Cardiac muscle cell (in vitro differentiated cells and primary cell): ENCODE measurements at regions not wholly inside any gene's neighbourhood (a gene's known extent, or its start where the extent isn't known, plus 50 kb on each side); places are given as distances from the start of the nearest gene placed in this dataset.

Source experiments
- DNase-seq, 2 donors: peaks; one replicate each; pipeline versions ENCODE4 v3.0.0 to v3.0.0-alpha.2; 2010 to 2017; ENCODE audit warnings: low read depth in 1 of 2, low spot score in 1 of 2
- H3K27ac ChIP-seq: fragments of 200-600 bp; sonication (generic); 2 replicates; pipeline ENCODE4 v1.5.1; 2016
- H3K27me3 ChIP-seq: fragments of 200-600 bp; sonication (generic); 2 replicates; pipeline ENCODE4 v1.6.0; 2016; ENCODE audit warnings: control low read depth
- H3K36me3 ChIP-seq: fragments of 200-600 bp; sonication (generic); 2 replicates; pipeline ENCODE4 v1.5.1; 2016; ENCODE audit warnings: control low read depth
- H3K4me1 ChIP-seq: fragments of 200-600 bp; sonication (generic); 2 replicates; pipeline ENCODE4 v1.8.1; 2017; ENCODE audit warnings: low read depth, mild to moderate bottlenecking, mixed run types
- H3K4me3 ChIP-seq: fragments of 200-600 bp; sonication (generic); 2 replicates; pipeline ENCODE4 v1.5.1; 2016; ENCODE audit warnings: mild to moderate bottlenecking
- H3K9me3 ChIP-seq: fragments of 200-600 bp; sonication (generic); 2 replicates; pipeline ENCODE4 v1.5.1; 2017; ENCODE audit warnings: low read depth, mild to moderate bottlenecking, control low read depth
- CTCF ChIP-seq: IDR thresholded peaks from 2 replicates; pipeline ENCODE4 v1.5.1; 2012; ENCODE audit warnings: low read depth, mild to moderate bottlenecking, low read length

GRCh38 chr15:35720019-35720418, 174.1 kb upstream of the DPH6 start:
- H3K36me3 ChIP-seq, result no peaks in the 10 kb centered on the region
- no peaks in the 10 kb centered on the region for H3K4me1 ChIP-seq
- TF ChIP-seq CTCF, result no peak
- no peaks in the 10 kb centered on the region for H3K27me3 ChIP-seq
- no peak overlapping the region for H3K27ac ChIP-seq
- DNase-seq, result no peak
- H3K4me3 ChIP-seq, result no peak overlapping the region
- no peaks in the 10 kb centered on the region for H3K9me3 ChIP-seq

- H3K27ac ChIP-seq, result no peak overlapping the region
- H3K4me3 ChIP-seq, result no peak overlapping the region
- H3K9me3 ChIP-seq, result no peaks in the 10 kb centered on the region
- H3K27me3 ChIP-seq, result no peaks in the 10 kb centered on the region
- no peaks in the 10 kb centered on the region for H3K36me3 ChIP-seq
- no peak for DNase-seq
- no peak for TF ChIP-seq CTCF
- H3K4me1 ChIP-seq, result no peaks in the 10 kb centered on the region
Measured at GRCh38 chr15:35720984-35721383, 175.0 kb upstream of the DPH6 start.

- no peak for DNase-seq
- no peaks in the 10 kb centered on the region for H3K9me3 ChIP-seq
- no peak overlapping the region for H3K27ac ChIP-seq
- H3K4me3 ChIP-seq, result no peak overlapping the region
- no peak for TF ChIP-seq CTCF
- H3K36me3 ChIP-seq, result no peaks in the 10 kb centered on the region
- no peaks in the 10 kb centered on the region for H3K27me3 ChIP-seq
- H3K4me1 ChIP-seq, result no peaks in the 10 kb centered on the region
Measured at GRCh38 chr15:35721751-35722150, 175.8 kb upstream of the DPH6 start.

- Histone ChIP-seq H3K27me3 (no peaks in the 10 kb centered on the region), H3K9me3 (no peaks in the 10 kb centered on the region), H3K4me1 (no peaks in the 10 kb centered on the region), H3K27ac (no peak overlapping the region), H3K4me3 (no peak overlapping the region), H3K36me3 (no peaks in the 10 kb centered on the region)
- no peak for TF ChIP-seq CTCF
- DNase-seq, result no peak
Measured at GRCh38 chr15:35722501-35722900, 176.5 kb upstream of the DPH6 start.

- DNase-seq, result no peak
- TF ChIP-seq CTCF, result no peak
- Histone ChIP-seq H3K4me1 (peaks cover 5% of the 10 kb centered on the region), H3K27me3 (no peaks in the 10 kb centered on the region), H3K36me3 (no peaks in the 10 kb centered on the region), H3K27ac (no peak overlapping the region), H3K4me3 (no peak overlapping the region), H3K9me3 (no peaks in the 10 kb centered on the region)
Measured at GRCh38 chr15:35723120-35723847, 177.3 kb upstream of the DPH6 start.
